B cell (primary cell): ENCODE measurements at regions not wholly inside any gene's neighbourhood (a gene's known extent, or its start where the extent isn't known, plus 50 kb on each side); places are given as distances from the start of the nearest gene placed in this dataset.

Experiments
- ATAC-seq: fragments of 200-7000 bp; cut with Tn5 transposase; one replicate; pipeline ENCODE4 v1.10.0; 2021; ENCODE audit warnings: low read depth, mild to moderate bottlenecking, moderate number of reproducible peaks, moderate library complexity
- CTCF ChIA-PET: fragments of 350-600 bp; sonication (Branson Sonifier 250); formaldehyde crosslinking; loops from one replicate; lab custom pipeline; 2021; ENCODE audit warnings: antibody characterized with exemption, inconsistent platforms; lab: Charles Lee
- POLR2A ChIA-PET: fragments of 350-600 bp; sonication (Branson Sonifier 250); formaldehyde crosslinking; loops from one replicate; lab custom pipeline; 2021; ENCODE audit warnings: antibody characterized with exemption; lab: Charles Lee
- DNase-seq: peaks from one replicate; pipeline ENCODE4 v3.0.0; 2013
- H2AFZ ChIP-seq: 2 replicates; pipeline ENCODE4 v1.6.1; 2012; ENCODE audit warnings: mild to moderate bottlenecking, low read depth, low read length; ENCODE audit not compliant: insufficient read depth, poor library complexity, severe bottlenecking
- H3K27ac ChIP-seq, 2 donors: 1 replicate in 1 of 2; 2 replicates in 1 of 2; pipeline ENCODE4 v1.5.1; 2012 to 2013; ENCODE audit warnings: low read length in 2 of 2, mild to moderate bottlenecking in 2 of 2, moderate library complexity in 1 of 2
- H3K27me3 ChIP-seq, 4 experiments: fragments of 200-600 bp in 1 of 4; sonication (generic) in 1 of 4; replicated peaks in 1 of 4; 1 replicate in 2 of 4; 2 replicates in 2 of 4; pipeline versions ENCODE4 v1.6.1 to v1.7.0; 2013 to 2016; ENCODE audit warnings: low read length in 3 of 4, mild to moderate bottlenecking in 2 of 4, mixed read lengths in 1 of 4, moderate library complexity in 1 of 4; ENCODE audit not compliant: insufficient read depth in 4 of 4, control insufficient read depth in 3 of 4; ENCODE audit errors: control extremely low read depth in 1 of 4
- H3K36me3 ChIP-seq, 2 experiments: replicated peaks in 1 of 2; 1 replicate in 1 of 2; 2 replicates in 1 of 2; pipeline versions ENCODE4 v1.6.1 to v1.7.1; 2013; ENCODE audit warnings: low read length in 1 of 2; ENCODE audit not compliant: insufficient read depth in 2 of 2, control insufficient read depth in 1 of 2; ENCODE audit errors: control extremely low read depth in 1 of 2, extremely low read depth in 1 of 2
- H3K4me1 ChIP-seq, 2 donors: fragments of 200-600 bp in 1 of 2; sonication (generic) in 1 of 2; 1 replicate in 1 of 2; 2 replicates in 1 of 2; pipeline versions ENCODE4 v1.5.1 to v1.6.1; 2013 to 2017; ENCODE audit warnings: low read length in 2 of 2; ENCODE audit not compliant: control insufficient read depth in 2 of 2, insufficient read depth in 2 of 2
- H3K4me2 ChIP-seq: replicated peaks from 2 replicates; pipeline ENCODE3; 2012; ENCODE audit warnings: mild to moderate bottlenecking, low read depth, low read length; ENCODE audit not compliant: poor library complexity, severe bottlenecking
- H3K4me3 ChIP-seq, 5 experiments: fragments of 200-600 bp in 1 of 5; sonication (generic) in 1 of 5; 1 replicate in 3 of 5; 2 replicates in 2 of 5; pipeline versions ENCODE4 v1.5.1 to v1.7.0; 2011 to 2016; ENCODE audit warnings: low read length in 4 of 5, mild to moderate bottlenecking in 4 of 5, low read depth in 2 of 5, control low read depth in 1 of 5, moderate library complexity in 1 of 5; ENCODE audit not compliant: insufficient read depth in 1 of 5; ENCODE audit errors: control extremely low read depth in 1 of 5, extremely low read depth in 1 of 5
- H3K79me2 ChIP-seq: fragments of 200-600 bp; sonication (generic); one replicate; pipeline ENCODE4 v1.6.0; 2016; ENCODE audit warnings: low read length; ENCODE audit not compliant: control insufficient read depth, insufficient read depth
- H3K9ac ChIP-seq: fragments of 200-600 bp; sonication (generic); 2 replicates; pipeline ENCODE4 v1.6.1; 2017; ENCODE audit warnings: mild to moderate bottlenecking, low read length, moderate library complexity
- H3K9me3 ChIP-seq, 3 donors: one replicate each; pipeline versions ENCODE4 v1.6.1 to v1.7.1; 2013; ENCODE audit warnings: low read length in 2 of 3; ENCODE audit not compliant: control insufficient read depth in 2 of 3, insufficient read depth in 1 of 3; ENCODE audit errors: control extremely low read depth in 1 of 3
- H4K20me1 ChIP-seq: 2 replicates; pipeline ENCODE4 v1.6.0; 2012; ENCODE audit warnings: mild to moderate bottlenecking, low read length; ENCODE audit not compliant: insufficient read depth, control insufficient read depth, poor library complexity, severe bottlenecking
- H3K27ac Mint-ChIP-seq: one replicate; pipeline ENCODE4 v1.8.0; 2021; ENCODE audit warnings: mixed read lengths
- H3K27me3 Mint-ChIP-seq: one replicate; pipeline ENCODE4 v1.8.0; 2021; ENCODE audit warnings: mixed read lengths
- H3K4me1 Mint-ChIP-seq: one replicate; pipeline ENCODE4 v1.8.0; 2021; ENCODE audit warnings: mixed read lengths
- H3K4me3 Mint-ChIP-seq: one replicate; pipeline ENCODE4 v1.8.0; 2021; ENCODE audit warnings: mixed read lengths
- H3K9me3 Mint-ChIP-seq: one replicate; pipeline ENCODE4 v1.8.0; 2022; ENCODE audit warnings: mixed read lengths; ENCODE audit not compliant: insufficient read depth
- EZH2 ChIP-seq: IDR thresholded peaks from 2 replicates; pipeline ENCODE4 v1.6.1; 2012; ENCODE audit warnings: borderline replicate concordance, low read depth, mild to moderate bottlenecking, moderate library complexity, low read length; ENCODE audit not compliant: insufficient read depth, poor library complexity, severe bottlenecking
- WGBS: methylation state at CpG from one replicate; pipeline ENCODE4 v1.1.5; 2013; ENCODE audit warnings: missing lambda C conversion rate; ENCODE audit not compliant: insufficient coverage; 5-methylcytosine and 5-hydroxymethylcytosine counted together
- intact Hi-C: fragments of 100-400 bp; cut with micrococcal nuclease; formaldehyde crosslinking; loops from one replicate; pipeline ENCODE4 v1.10.0; 2022
- TF ChIP-seq, protein P1 (sequence below): fragments of 200-600 bp; IDR thresholded peaks from one replicate; pipeline ENCODE4 v1.8.0; 2022; ENCODE audit warnings: antibody characterized with exemption, mild to moderate bottlenecking

DNA sequence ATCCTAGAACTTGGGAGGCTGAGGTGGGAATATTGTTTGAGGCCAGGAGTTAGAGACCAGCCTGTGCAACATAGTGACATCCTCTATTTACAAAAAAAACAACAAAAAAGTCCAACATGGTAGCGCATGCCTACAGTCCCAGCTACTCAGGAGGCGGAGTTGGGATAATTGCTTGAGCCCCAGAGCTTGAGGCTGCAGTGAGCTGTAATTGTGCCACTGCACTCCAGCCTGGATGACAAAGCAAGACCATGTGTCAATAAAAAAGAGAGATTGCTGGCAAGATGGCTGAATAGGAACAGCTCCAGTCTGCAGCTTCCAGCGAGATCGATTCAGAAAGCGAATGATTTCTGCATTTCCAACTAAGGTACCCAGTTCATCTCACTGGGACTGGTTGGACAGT, 54.8 kb upstream of the FBXL17 start:
- Histone ChIP-seq H3K36me3 (no peaks in the 10 kb centered on the region), H3K27ac (no peak overlapping the region), H3K4me3 (no peak overlapping the region), H3K9me3 (no peaks in the 10 kb centered on the region), H3K9ac (no peak overlapping the region), H2AFZ (no peak overlapping the region), H3K4me1 (no peaks in the 10 kb centered on the region), H3K27me3 (no peaks in the 10 kb centered on the region), H3K79me2 (no peaks in the 10 kb centered on the region), H3K4me2 (no peak overlapping the region), H4K20me1 (no peaks in the 10 kb centered on the region)
- intact Hi-C loops: no loop called here
- ChIA-PET CTCF (no interaction called here), POLR2A (no interaction called here)
- ATAC-seq: no peak
- no peak for DNase-seq
- 50% methylated on average over 2 of the region's 5 CpGs for WGBS
- peaks cover 7% of the 10 kb centered on the region for H3K4me1 Mint-ChIP-seq
- TF ChIP-seq EZH2: no peak
- TF ChIP-seq, protein P1, sequence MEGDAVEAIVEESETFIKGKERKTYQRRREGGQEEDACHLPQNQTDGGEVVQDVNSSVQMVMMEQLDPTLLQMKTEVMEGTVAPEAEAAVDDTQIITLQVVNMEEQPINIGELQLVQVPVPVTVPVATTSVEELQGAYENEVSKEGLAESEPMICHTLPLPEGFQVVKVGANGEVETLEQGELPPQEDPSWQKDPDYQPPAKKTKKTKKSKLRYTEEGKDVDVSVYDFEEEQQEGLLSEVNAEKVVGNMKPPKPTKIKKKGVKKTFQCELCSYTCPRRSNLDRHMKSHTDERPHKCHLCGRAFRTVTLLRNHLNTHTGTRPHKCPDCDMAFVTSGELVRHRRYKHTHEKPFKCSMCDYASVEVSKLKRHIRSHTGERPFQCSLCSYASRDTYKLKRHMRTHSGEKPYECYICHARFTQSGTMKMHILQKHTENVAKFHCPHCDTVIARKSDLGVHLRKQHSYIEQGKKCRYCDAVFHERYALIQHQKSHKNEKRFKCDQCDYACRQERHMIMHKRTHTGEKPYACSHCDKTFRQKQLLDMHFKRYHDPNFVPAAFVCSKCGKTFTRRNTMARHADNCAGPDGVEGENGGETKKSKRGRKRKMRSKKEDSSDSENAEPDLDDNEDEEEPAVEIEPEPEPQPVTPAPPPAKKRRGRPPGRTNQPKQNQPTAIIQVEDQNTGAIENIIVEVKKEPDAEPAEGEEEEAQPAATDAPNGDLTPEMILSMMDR: no peak
- H3K27me3 Mint-ChIP-seq: peaks cover 9% of the 10 kb centered on the region
- H3K27ac Mint-ChIP-seq: no peak overlapping the region
- no peaks in the 10 kb centered on the region for H3K9me3 Mint-ChIP-seq
- H3K4me3 Mint-ChIP-seq: no peak overlapping the region

DNA sequence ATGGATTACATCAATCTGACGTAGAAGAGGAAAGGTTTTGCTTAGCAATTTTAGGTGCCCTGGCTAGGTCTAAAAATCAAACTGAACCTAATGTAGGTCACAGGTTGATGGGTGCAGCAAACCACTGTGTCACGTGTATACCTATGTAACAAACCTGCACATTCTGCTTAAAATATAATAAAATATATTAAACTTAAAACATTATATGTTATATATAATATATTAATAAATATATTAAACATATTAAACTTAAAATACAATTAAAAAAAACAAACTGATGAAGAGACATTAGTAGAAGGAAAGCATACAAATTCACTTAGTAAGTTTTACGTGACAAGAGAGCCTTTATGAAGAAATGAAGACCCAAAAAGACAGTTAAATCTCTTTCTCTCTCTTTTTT, 51.7 kb upstream of the FBXL17 start:
- Mint-ChIP-seq H3K4me1 (peaks cover 7% of the 10 kb centered on the region), H3K27me3 (peaks cover 13% of the 10 kb centered on the region), H3K27ac (no peak overlapping the region), H3K9me3 (no peaks in the 10 kb centered on the region), H3K4me3 (no peak overlapping the region)
- no peaks in the 10 kb centered on the region for H4K20me1 ChIP-seq
- intact Hi-C loops: no loop called here
- 100% methylated on average over 1 of the region's 3 CpGs for WGBS
- H3K27ac ChIP-seq: no peak overlapping the region
- DNase-seq (no peak), ATAC-seq (no peak)
- peaks cover 0 to 2% (median 0%) of the 10 kb centered on the region in 3 donors for H3K9me3 ChIP-seq
- ChIA-PET POLR2A (no interaction called here), CTCF (no interaction called here)
- H3K27me3 ChIP-seq: peaks cover 0 to 5% (median 2%) of the 10 kb centered on the region in 4 experiments
- no peak overlapping the region for H2AFZ ChIP-seq
- H3K4me3 ChIP-seq: no peak overlapping the region
- H3K4me2 ChIP-seq: no peak overlapping the region
- H3K79me2 ChIP-seq: no peaks in the 10 kb centered on the region
- no peaks in the 10 kb centered on the region for H3K36me3 ChIP-seq
- TF ChIP-seq EZH2: no peak
- TF ChIP-seq, protein P1: no peak
- no peak overlapping the region for H3K9ac ChIP-seq
- no peaks in the 10 kb centered on the region for H3K4me1 ChIP-seq
